RWPE2 (cell line): ENCODE measurements at regions not wholly inside any gene's neighbourhood (a gene's known extent, or its start where the extent isn't known, plus 50 kb on each side); places are given as distances from the start of the nearest gene placed in this dataset.
"Not testable (repeated sequence)": the region's sequence is repeated elsewhere in the genome, so short reads cannot be mapped to it uniquely, and the experiment has no call there.

Source experiments
- ATAC-seq: fragments of 200-7000 bp; cut with Tn5 transposase; 3 replicates; pipeline ENCODE4 v1.9.1; 2021; ENCODE audit warnings: low read depth
- DNase-seq: peaks from one replicate; pipeline ENCODE4 v3.0.0-alpha.2; 2020; ENCODE audit warnings: low spot score
- H3K27ac ChIP-seq: fragments of 450-650 bp; 2 replicates; pipeline ENCODE4 v1.5.1; 2017; ENCODE audit warnings: mild to moderate bottlenecking; ENCODE audit not compliant: poor library complexity, severe bottlenecking
- H3K27me3 ChIP-seq: fragments of 250-450 bp; sonication (Bioruptor Pico); 2 replicates; pipeline ENCODE4 v1.5.1; 2021; ENCODE audit warnings: mild to moderate bottlenecking, moderate library complexity; ENCODE audit not compliant: insufficient read depth, poor library complexity, severe bottlenecking
- H3K36me3 ChIP-seq: fragments of 250-450 bp; sonication (Bioruptor Pico); 2 replicates; pipeline ENCODE4 v1.5.1; 2020; ENCODE audit warnings: low read depth, mild to moderate bottlenecking, moderate library complexity
- H3K4me1 ChIP-seq: fragments of 250-450 bp; sonication (Bioruptor Pico); 2 replicates; pipeline ENCODE4 v1.5.1; 2021; ENCODE audit warnings: mild to moderate bottlenecking, moderate library complexity; ENCODE audit not compliant: insufficient read depth, poor library complexity, severe bottlenecking
- H3K4me3 ChIP-seq: fragments of 250-450 bp; sonication (Bioruptor Pico); 2 replicates; pipeline ENCODE4 v1.5.1; 2021; ENCODE audit warnings: mild to moderate bottlenecking, moderate library complexity; ENCODE audit not compliant: severe bottlenecking
- H3K9me3 ChIP-seq: fragments of 250-450 bp; sonication (Bioruptor Pico); 2 replicates; pipeline ENCODE4 v1.5.1; 2021; ENCODE audit warnings: mild to moderate bottlenecking, moderate library complexity; ENCODE audit not compliant: severe bottlenecking
- TF ChIP-seq, protein P1 (sequence below): fragments of 450-650 bp; IDR thresholded peaks from one replicate; pipeline ENCODE4 v1.5.1; 2017; ENCODE audit warnings: mild to moderate bottlenecking, moderate library complexity; ENCODE audit not compliant: poor library complexity, severe bottlenecking

DNA sequence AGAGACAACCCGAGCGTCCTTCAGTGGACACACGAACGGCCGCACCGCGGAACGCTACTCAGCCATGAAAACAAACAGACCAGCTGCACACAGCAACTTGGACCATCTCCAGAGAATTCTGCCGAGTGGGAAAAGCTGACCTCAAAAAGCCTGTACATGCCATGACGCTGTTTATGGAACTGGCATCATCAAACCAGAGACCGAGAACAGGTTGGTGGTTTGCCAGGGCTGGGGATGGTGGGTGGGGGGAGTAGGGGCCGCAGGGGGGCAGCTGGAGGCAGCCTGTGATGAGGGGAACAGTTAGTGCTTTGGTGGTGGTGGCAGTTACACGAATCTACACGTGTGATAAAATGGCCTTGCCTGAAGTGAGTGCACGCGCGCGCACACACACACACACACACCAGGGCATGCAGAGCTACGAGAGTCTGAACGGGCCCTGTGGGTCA, 169.8 kb downstream of the LAT start:
- Histone ChIP-seq H3K36me3 (no peaks in the 10 kb centered on the region), H3K27ac (no peak overlapping the region), H3K9me3 (no peaks in the 10 kb centered on the region), H3K4me1 (peaks cover 13% of the 10 kb centered on the region), H3K4me3 (no peak overlapping the region), H3K27me3 (no peaks in the 10 kb centered on the region)
- ATAC-seq (no peak), DNase-seq (no peak)
- TF ChIP-seq, protein P1, sequence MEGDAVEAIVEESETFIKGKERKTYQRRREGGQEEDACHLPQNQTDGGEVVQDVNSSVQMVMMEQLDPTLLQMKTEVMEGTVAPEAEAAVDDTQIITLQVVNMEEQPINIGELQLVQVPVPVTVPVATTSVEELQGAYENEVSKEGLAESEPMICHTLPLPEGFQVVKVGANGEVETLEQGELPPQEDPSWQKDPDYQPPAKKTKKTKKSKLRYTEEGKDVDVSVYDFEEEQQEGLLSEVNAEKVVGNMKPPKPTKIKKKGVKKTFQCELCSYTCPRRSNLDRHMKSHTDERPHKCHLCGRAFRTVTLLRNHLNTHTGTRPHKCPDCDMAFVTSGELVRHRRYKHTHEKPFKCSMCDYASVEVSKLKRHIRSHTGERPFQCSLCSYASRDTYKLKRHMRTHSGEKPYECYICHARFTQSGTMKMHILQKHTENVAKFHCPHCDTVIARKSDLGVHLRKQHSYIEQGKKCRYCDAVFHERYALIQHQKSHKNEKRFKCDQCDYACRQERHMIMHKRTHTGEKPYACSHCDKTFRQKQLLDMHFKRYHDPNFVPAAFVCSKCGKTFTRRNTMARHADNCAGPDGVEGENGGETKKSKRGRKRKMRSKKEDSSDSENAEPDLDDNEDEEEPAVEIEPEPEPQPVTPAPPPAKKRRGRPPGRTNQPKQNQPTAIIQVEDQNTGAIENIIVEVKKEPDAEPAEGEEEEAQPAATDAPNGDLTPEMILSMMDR: no peak

DNA sequence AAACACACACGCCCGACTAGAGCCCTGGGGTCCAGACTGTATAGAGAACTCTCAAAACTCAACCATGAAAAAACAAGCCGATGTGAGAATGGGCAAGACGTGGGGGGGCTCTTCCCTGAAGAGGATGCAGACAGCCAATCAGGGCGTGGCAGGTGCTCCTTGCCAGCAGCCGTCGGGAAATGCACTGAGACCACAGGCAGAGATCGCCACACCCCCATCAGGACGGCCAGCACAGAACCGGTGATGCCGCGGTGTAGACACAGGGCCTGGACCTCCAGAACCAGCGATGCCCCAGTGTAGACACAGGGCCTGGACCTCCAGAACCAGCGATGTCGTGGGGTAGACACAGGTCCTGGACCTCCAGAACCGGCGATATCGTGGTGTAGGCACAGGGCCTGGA, 169.2 kb downstream of the LAT start:
- TF ChIP-seq, protein P1: no peak
- Histone ChIP-seq H3K9me3 (no peaks in the 10 kb centered on the region), H3K36me3 (no peaks in the 10 kb centered on the region), H3K4me3 (no peak overlapping the region), H3K27ac (no peak overlapping the region), H3K4me1 (peaks cover 13% of the 10 kb centered on the region), H3K27me3 (no peaks in the 10 kb centered on the region)
- no peak for DNase-seq
- ATAC-seq: no peak

DNA sequence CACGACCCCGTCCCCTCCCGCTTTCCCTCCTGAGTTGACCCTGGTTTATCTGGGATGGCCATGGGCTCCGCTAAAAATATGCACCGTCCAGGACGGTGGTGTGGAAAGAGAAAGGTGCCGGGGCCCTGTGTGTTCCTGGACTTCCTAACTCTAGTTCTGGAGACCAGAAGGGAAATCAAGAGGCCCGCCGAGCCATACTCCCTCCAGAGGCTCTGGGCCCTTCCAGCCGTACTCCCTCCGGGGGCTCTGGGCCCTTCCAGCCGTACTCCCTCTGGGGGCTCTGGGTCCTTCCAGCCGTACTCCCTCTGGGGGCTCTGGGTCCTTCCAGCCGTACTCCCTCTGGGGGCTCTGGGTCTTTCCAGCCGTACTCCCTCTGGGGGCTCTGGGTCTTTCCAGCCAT, 168.5 kb downstream of the LAT start:
- ATAC-seq, H3K4me3 ChIP-seq, H3K36me3 ChIP-seq, H3K27ac ChIP-seq, H3K9me3 ChIP-seq, H3K27me3 ChIP-seq, DNase-seq: not testable (repeated sequence)
- peaks cover 13% of the 10 kb centered on the region for H3K4me1 ChIP-seq

DNA sequence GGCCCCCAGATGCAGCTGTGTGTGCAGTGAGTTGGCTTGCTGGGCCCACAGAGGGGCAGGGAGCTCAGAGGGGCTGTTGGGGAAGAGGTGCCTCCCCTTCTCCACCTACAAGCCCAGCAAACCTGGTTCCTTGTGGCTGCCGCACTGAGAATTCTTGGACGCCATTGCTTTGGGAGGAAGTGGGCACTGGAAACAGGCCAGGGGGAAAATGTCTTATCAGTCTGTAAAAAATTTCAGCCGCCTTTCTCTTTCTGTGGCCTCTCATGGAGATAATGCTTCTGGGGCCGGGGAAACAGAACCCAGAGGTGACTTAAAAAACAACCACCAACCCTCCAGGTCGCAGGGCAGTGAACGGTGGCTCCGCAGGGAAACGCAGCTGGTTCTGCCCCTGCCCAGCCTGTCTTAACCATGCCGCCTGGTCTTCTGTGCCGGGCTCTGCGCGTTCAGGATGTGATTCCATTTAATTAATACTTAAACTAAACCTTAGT, 167.7 kb downstream of the LAT start:
- H3K9me3 ChIP-seq, DNase-seq, H3K36me3 ChIP-seq, H3K4me3 ChIP-seq, H3K27me3 ChIP-seq, ATAC-seq, H3K27ac ChIP-seq: not testable (repeated sequence)
- H3K4me1 ChIP-seq: peaks cover 10% of the 10 kb centered on the region

DNA sequence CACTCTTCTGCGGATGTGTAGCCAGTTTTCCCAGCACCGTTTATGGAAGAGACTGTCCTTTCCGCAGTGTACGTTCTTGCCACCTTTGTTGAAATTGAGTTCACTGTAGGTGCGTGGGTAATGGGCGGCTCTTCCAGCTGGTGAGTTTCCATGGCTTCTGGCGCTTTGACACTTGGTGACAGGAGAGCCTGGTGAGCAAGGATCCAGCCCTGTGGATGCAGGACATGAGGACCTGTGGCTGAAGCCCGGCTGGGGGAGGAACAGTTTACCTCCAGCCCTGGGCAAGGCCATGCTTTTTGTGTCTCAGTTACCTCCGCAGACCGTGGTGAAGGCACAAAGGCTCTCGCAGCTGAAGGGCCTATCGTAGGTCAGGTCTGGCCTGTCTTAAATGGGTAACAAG, 166.5 kb downstream of the LAT start:
- TF ChIP-seq, protein P1: no peak
- DNase-seq: no peak
- no peak overlapping the region for H3K27ac ChIP-seq
- no peak overlapping the region for H3K4me3 ChIP-seq
- no peaks in the 10 kb centered on the region for H3K9me3 ChIP-seq
- ATAC-seq: no peak
- H3K4me1 ChIP-seq: no peaks in the 10 kb centered on the region
- H3K27me3 ChIP-seq: no peaks in the 10 kb centered on the region
- no peaks in the 10 kb centered on the region for H3K36me3 ChIP-seq

DNA sequence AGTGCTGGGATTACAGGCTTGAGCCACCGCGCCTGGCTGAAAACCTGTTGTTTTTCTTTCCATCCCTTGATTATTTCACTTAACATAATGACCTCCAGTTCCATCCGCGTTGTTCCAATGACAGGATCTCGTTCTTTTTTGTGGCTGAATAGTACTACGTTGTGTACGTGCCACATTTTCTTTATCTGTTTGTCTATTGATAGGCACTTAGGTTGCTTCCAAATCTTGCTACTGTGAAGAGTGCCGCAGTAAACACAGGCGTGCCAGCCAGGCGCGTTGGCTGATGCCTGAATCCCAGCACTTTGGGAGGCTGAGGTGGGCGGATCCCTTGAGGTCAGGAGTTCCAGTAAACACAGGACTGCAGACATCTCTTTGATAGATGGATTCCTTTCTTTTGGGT, 165.1 kb downstream of the LAT start:
- ATAC-seq, H3K9me3 ChIP-seq, H3K36me3 ChIP-seq, H3K4me3 ChIP-seq, H3K4me1 ChIP-seq, H3K27ac ChIP-seq, H3K27me3 ChIP-seq, DNase-seq: not testable (repeated sequence)
